ENCODE measurements at regions not wholly inside any gene's neighbourhood (a gene's known extent, or its start where the extent isn't known, plus 50 kb on each side); places are given as distances from the start of the nearest gene placed in this dataset.

GRCh38 chr22:22712092-22712658, 67.8 kb downstream of the GGTLC2 start:
- TF ChIP-seq POLR2A (IDR thresholded peaks at IDR 0.05; ENCODE audit: low read depth, low read length) (no peak), POLR2AphosphoS5 (IDR thresholded peaks at IDR 0.05; ENCODE audit: low read depth, low read length) (no peak)

All from GM12892 (cell line).